ENCODE measurements at regions not wholly inside any gene's neighbourhood (a gene's known extent, or its start where the extent isn't known, plus 50 kb on each side); places are given as distances from the start of the nearest gene placed in this dataset.

- Histone ChIP-seq H3K4ac (ENCODE audit: low read depth, low read length) (no peak overlapping the region), H2BK5ac (ENCODE audit: low read depth, low read length, poor library complexity, severe bottlenecking) (no peak overlapping the region), H2AK9ac (replicated peaks; ENCODE audit: low read depth, low read length, poor library complexity) (no peak overlapping the region), H3K36me3 (ENCODE audit: control insufficient read depth, insufficient read depth, low read length) (no peaks in the 10 kb centered on the region), H3K9ac (ENCODE audit: low read depth, low read length) (no peak overlapping the region), H3K4me2 (ENCODE audit: low read depth, low read length) (no peak overlapping the region), H3K4me3 (ENCODE audit: insufficient read depth, low read depth, low read length) (no peak overlapping the region), H3K4me1 (ENCODE audit: control insufficient read depth, insufficient read depth, low read length) (no peaks in the 10 kb centered on the region), H3K14ac (replicated peaks; ENCODE audit: low read depth, low read length) (no peak overlapping the region), H3K9me3 (ENCODE audit: control insufficient read depth, insufficient read depth, low read length) (peaks cover 4% of the 10 kb centered on the region), H2BK120ac (ENCODE audit: low read depth, low read length) (no peak overlapping the region), H3K23ac (ENCODE audit: low read depth, low read length) (no peak overlapping the region), H2AK5ac (ENCODE audit: low read depth, low read length) (no peak overlapping the region), H4K20me1 (ENCODE audit: insufficient read depth, low read length) (no peaks in the 10 kb centered on the region), H4K5ac (ENCODE audit: low read depth, low read length) (no peak overlapping the region), H4K8ac (ENCODE audit: low read depth in 2 of 2, low read length in 2 of 2) (no peak overlapping the region), H3K27ac (ENCODE audit: insufficient read depth, low read length) (no peak overlapping the region), H3K9me1 (ENCODE audit: insufficient read depth, low read length) (no peaks in the 10 kb centered on the region), H2BK15ac (ENCODE audit: low read depth, low read length) (no peak overlapping the region), H3K18ac (ENCODE audit: low read depth, low read length) (no peak overlapping the region), H3K27me3 (ENCODE audit: control insufficient read depth, insufficient read depth, low read length) (no peaks in the 10 kb centered on the region), H3K56ac (ENCODE audit: extremely low read depth, insufficient read depth, low read length) (no peak overlapping the region), H2BK20ac (ENCODE audit: low read depth, low read length) (no peak overlapping the region), H3K79me1 (ENCODE audit: low read depth in 1 of 2, low read length in 2 of 2) (no peaks in the 10 kb centered on the region), H4K91ac (ENCODE audit: insufficient read depth, low read depth, low read length) (no peak overlapping the region), H2AFZ (replicated peaks; ENCODE audit: low read length, poor library complexity) (no peak overlapping the region)
- ATAC-seq (ENCODE audit: low read depth), result no peak
- BruUV-seq (replicated peaks), result no TSS peak
- POLR2A ChIA-PET (ENCODE audit: unreplicated experiment), result no interaction called here
- WGBS, 2 experiments (ENCODE audit: extremely low coverage in 2 of 2, insufficient read length in 1 of 2), result no CpG with 5 or more reads among the region's 5 CpGs
- CTCF ChIA-PET, result no interaction called here
- intact Hi-C loops (cut with micrococcal nuclease) (no loop called here), dilution Hi-C loops (cut with HindIII; ENCODE audit: low sequenced_read_pairs, unreplicated experiment) (no loop called here), in situ Hi-C loops (cut with MboI; ENCODE audit: low sequenced_read_pairs) (no loop called here)
- DNase-seq, result no peak
- TF ChIP-seq CHD1 (IDR thresholded peaks at IDR 0.05; ENCODE audit: low read depth, low read length) (no peak), USF2 (IDR thresholded peaks at IDR 0.05; ENCODE audit: low read depth, low read length) (no peak), FOS (IDR thresholded peaks at IDR 0.05; ENCODE audit: low read depth, low read length) (no peak), POLR2A (IDR thresholded peaks at IDR 0.05; ENCODE audit: low read depth, low read length) (no peak), MXI1 (IDR thresholded peaks at IDR 0.05; ENCODE audit: borderline replicate concordance, low read depth, low read length) (no peak), RAD21 (IDR thresholded peaks at IDR 0.05; ENCODE audit: low read length) (no peak), SMC3 (IDR thresholded peaks at IDR 0.05; ENCODE audit: low read depth, low read length) (no peak), BHLHE40 (IDR thresholded peaks at IDR 0.05; ENCODE audit: low read depth, low read length) (no peak), MAFK (IDR thresholded peaks at IDR 0.05; ENCODE audit: low read depth, low read length) (no peak), NFE2L2 (IDR thresholded peaks at IDR 0.05; ENCODE audit: low read depth, low read length) (no peak), RCOR1 (IDR thresholded peaks at IDR 0.05; ENCODE audit: insufficient replicate concordance, low read length) (no peak), MAZ (IDR thresholded peaks at IDR 0.05; ENCODE audit: borderline replicate concordance, low read depth, low read length) (no peak)
- TF ChIP-seq, protein P1, sequence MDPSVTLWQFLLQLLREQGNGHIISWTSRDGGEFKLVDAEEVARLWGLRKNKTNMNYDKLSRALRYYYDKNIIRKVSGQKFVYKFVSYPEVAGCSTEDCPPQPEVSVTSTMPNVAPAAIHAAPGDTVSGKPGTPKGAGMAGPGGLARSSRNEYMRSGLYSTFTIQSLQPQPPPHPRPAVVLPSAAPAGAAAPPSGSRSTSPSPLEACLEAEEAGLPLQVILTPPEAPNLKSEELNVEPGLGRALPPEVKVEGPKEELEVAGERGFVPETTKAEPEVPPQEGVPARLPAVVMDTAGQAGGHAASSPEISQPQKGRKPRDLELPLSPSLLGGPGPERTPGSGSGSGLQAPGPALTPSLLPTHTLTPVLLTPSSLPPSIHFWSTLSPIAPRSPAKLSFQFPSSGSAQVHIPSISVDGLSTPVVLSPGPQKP (IDR thresholded peaks at IDR 0.05; ENCODE audit: borderline replicate concordance, low read depth, low read length), result no peak
These were observed 1802.4 kb downstream of the MRPL39 start for GRCh38 chr21:23804866-23805265.

Data from IMR-90 (cell line).